H1 (cell line): ENCODE measurements at regions not wholly inside any gene's neighbourhood (a gene's known extent, or its start where the extent isn't known, plus 50 kb on each side); places are given as distances from the start of the nearest gene placed in this dataset.

ENCODE experiments used
- BACH1 ChIP-seq: IDR thresholded peaks from 2 replicates; pipeline ENCODE4 v1.6.1; 2012; ENCODE audit warnings: low read length, improper control_type of control experiment
- KDM1A ChIP-seq: fragments of 200-600, 300-600 bp; sonication (generic); IDR thresholded peaks from 2 replicates; pipeline ENCODE4 v1.7.1; 2016; ENCODE audit warnings: mild to moderate bottlenecking, low read length, borderline replicate concordance
- MAFK ChIP-seq: IDR thresholded peaks from 2 replicates; pipeline ENCODE4 v1.6.1; 2012; ENCODE audit warnings: low read depth, mild to moderate bottlenecking, improper control_type of control experiment, low read length
- SP1 ChIP-seq: IDR thresholded peaks from 2 replicates; pipeline ENCODE4 v1.6.1; 2011; ENCODE audit warnings: low read depth, low read length

- TF ChIP-seq SP1 (no peak), KDM1A (no peak), MAFK (no peak), BACH1 (no peak)
Observed at GRCh38 chr4:180625653-180626052, 1617.5 kb upstream of the TENM3 start (continued).
